Transverse colon (tissue), 4 donors: ENCODE measurements at regions not wholly inside any gene's neighbourhood (a gene's known extent, or its start where the extent isn't known, plus 50 kb on each side); places are given as distances from the start of the nearest gene placed in this dataset.

Source experiments
- DNase-seq: peaks from one replicate; pipeline ENCODE4 v3.0.0-alpha.2; 2019
- H3K27ac ChIP-seq, 4 donors: fragments of 200-600 bp; sonication (generic); 2 replicates each; pipeline ENCODE4 v1.5.1; 2016 to 2018; ENCODE audit warnings: inconsistent platforms in 4 of 4
- H3K27me3 ChIP-seq: fragments of 200-600 bp; sonication (generic); 2 replicates; pipeline ENCODE4 v1.5.1; 2017; ENCODE audit warnings: inconsistent platforms
- H3K36me3 ChIP-seq, 4 donors: fragments of 200-600 bp; sonication (generic); 2 replicates each; pipeline ENCODE4 v1.5.1; 2017 to 2019; ENCODE audit warnings: inconsistent platforms in 4 of 4
- H3K4me1 ChIP-seq, 4 donors: fragments of 200-600 bp; sonication (generic); 2 replicates each; pipeline ENCODE4 v1.5.1; 2017 to 2020; ENCODE audit warnings: inconsistent platforms in 4 of 4
- H3K4me3 ChIP-seq, 4 donors: fragments of 200-600 bp; sonication (generic); 1 replicate in 1 of 4; 2 replicates in 3 of 4; pipeline versions ENCODE4 v1.5.1 to v1.6.1; 2017 to 2019; ENCODE audit warnings: inconsistent platforms in 4 of 4
- H3K9me3 ChIP-seq, 2 donors: fragments of 200-600 bp; sonication (generic); 2 replicates each; pipeline ENCODE4 v1.5.1; 2017 to 2019; ENCODE audit warnings: inconsistent platforms in 2 of 2
- EP300 ChIP-seq: sonication (generic); formaldehyde crosslinking; IDR thresholded peaks from one replicate; pipeline ENCODE4 v1.6.1; 2017; ENCODE audit warnings: antibody characterized with exemption, low read depth
- POLR2A ChIP-seq: fragments of 450-650 bp; IDR thresholded peaks from one replicate; pipeline ENCODE4 v1.6.1; 2016; ENCODE audit warnings: antibody characterized with exemption, mild to moderate bottlenecking, moderate library complexity
- POLR2AphosphoS5 ChIP-seq, 3 donors: sonication (generic); formaldehyde crosslinking; IDR thresholded peaks; one replicate each; pipeline ENCODE4 v1.6.1; 2016; ENCODE audit warnings: antibody characterized with exemption in 3 of 3
- WGBS, 2 donors: methylation state at CpG; one replicate each; pipeline ENCODE4 v1.1.5; 2018; ENCODE audit warnings: low coverage in 1 of 2; 5-methylcytosine and 5-hydroxymethylcytosine counted together
- in situ Hi-C, 4 donors: fragments of 200-750 bp; cut with MboI; loops; one replicate each; pipeline versions ENCODE4 v1.15.0 to v1.15.1; 2017; ENCODE audit warnings: low sequenced_read_pairs in 3 of 4, low pct_ligation_motif_present in 1 of 4, low pct_unique_long_range_greater_than_20kb in 1 of 4
- intact Hi-C: fragments of 100-400 bp; cut with DNase I; formaldehyde crosslinking; loops from one replicate; pipeline ENCODE4 v1.15.1; 2023; ENCODE audit warnings: low total_unique reads
- TF ChIP-seq, protein P1 (sequence below), 5 experiments: fragments of 200-600 bp in 3 of 5; fragments of 450-650 bp in 2 of 5; sonication (generic) in 3 of 5; IDR thresholded peaks; 1 replicate in 2 of 5; 2 replicates in 3 of 5; pipeline ENCODE4 v1.5.1; 2016 to 2017; ENCODE audit warnings: antibody characterized with exemption in 5 of 5, inconsistent platforms in 3 of 5, mild to moderate bottlenecking in 2 of 5, moderate library complexity in 1 of 5

DNA sequence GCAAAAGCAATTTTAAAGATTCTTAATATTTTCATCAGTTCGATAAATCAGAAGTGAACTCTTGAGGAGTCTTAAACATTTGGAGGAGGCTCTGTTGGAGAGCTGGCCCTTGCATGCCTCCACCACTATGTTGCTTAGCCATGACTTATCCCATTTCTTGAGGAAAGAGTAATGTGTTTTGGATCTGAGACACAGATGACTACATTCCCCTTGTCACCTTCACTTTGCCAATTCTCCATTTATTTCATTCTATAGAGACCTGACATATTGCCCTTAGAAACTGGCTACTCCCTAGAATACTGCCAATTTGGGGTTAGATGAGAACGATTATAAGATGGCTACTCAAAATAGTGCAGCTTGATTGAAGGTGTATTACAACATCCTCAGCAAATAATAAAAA, 157.4 kb upstream of the TMEM260 start:
- no peaks in the 10 kb centered on the region for H3K36me3 ChIP-seq
- no peaks in the 10 kb centered on the region for H3K9me3 ChIP-seq
- no peak for TF ChIP-seq POLR2A
- TF ChIP-seq POLR2AphosphoS5 (IDR thresholded peaks at IDR 0.05): no peak
- TF ChIP-seq, protein P1, sequence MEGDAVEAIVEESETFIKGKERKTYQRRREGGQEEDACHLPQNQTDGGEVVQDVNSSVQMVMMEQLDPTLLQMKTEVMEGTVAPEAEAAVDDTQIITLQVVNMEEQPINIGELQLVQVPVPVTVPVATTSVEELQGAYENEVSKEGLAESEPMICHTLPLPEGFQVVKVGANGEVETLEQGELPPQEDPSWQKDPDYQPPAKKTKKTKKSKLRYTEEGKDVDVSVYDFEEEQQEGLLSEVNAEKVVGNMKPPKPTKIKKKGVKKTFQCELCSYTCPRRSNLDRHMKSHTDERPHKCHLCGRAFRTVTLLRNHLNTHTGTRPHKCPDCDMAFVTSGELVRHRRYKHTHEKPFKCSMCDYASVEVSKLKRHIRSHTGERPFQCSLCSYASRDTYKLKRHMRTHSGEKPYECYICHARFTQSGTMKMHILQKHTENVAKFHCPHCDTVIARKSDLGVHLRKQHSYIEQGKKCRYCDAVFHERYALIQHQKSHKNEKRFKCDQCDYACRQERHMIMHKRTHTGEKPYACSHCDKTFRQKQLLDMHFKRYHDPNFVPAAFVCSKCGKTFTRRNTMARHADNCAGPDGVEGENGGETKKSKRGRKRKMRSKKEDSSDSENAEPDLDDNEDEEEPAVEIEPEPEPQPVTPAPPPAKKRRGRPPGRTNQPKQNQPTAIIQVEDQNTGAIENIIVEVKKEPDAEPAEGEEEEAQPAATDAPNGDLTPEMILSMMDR (IDR thresholded peaks at IDR 0.05): no peak
- TF ChIP-seq EP300: no peak
- intact Hi-C loops: loop anchor here (2.0 kb wide), 1 partner anchor 691 kb away; no protein-coding TSS in a partner anchor
- DNase-seq: no peak
- in situ Hi-C loops: no loop called here
- H3K4me3 ChIP-seq: no peak overlapping the region
- peaks cover 0 to 6% (median 2%) of the 10 kb centered on the region in 4 donors for H3K4me1 ChIP-seq
- H3K27ac ChIP-seq: no peak overlapping the region
- no peaks in the 10 kb centered on the region for H3K27me3 ChIP-seq
- WGBS, 2 donors: 71 to 74% methylated on average over 2 of the region's 2 CpGs

DNA sequence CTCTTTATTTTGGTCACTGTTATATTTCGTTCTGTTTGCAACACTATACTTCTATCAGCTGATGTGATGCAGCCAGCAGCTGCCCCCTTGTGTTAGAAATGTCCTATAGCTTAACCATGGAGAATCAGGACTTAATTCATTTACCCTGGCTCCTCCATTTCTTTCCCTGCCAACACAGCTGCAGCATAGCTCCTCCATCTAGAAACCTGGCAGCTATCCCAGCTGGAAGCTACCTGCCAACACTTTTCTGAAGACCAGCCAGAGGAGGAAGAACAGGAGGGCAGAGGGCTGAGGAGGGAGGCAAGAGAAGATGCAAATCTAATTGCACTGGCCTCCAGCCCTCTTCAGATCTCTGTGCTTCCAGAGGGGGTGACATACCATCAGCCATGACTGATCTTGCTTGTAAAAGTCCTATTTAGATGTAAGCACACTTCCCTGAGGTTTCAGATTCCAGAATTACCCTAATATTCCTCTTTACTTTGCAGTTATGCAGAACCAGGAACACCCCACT, 156.8 kb upstream of the TMEM260 start:
- no peak overlapping the region for H3K27ac ChIP-seq
- H3K27me3 ChIP-seq: no peaks in the 10 kb centered on the region
- no peak overlapping the region for H3K4me3 ChIP-seq
- in situ Hi-C loops: no loop called here
- TF ChIP-seq, protein P1 (IDR thresholded peaks at IDR 0.05): peak; percentile 58 to 65 (median 59)
- no peak for TF ChIP-seq POLR2A
- peak in 1 of 3 donors; percentile 12 for TF ChIP-seq POLR2AphosphoS5 (IDR thresholded peaks at IDR 0.05)
- H3K9me3 ChIP-seq: no peaks in the 10 kb centered on the region
- intact Hi-C loops: loop anchor here (2.0 kb wide), 1 partner anchor 692 kb away; no protein-coding TSS in a partner anchor
- WGBS, 2 donors: 0 to 5% methylated on average over 1 of the region's 1 CpG
- H3K4me1 ChIP-seq: peaks cover 0 to 6% (median 2%) of the 10 kb centered on the region in 4 donors
- H3K36me3 ChIP-seq: no peaks in the 10 kb centered on the region
- DNase-seq: peak; percentile 31

DNA sequence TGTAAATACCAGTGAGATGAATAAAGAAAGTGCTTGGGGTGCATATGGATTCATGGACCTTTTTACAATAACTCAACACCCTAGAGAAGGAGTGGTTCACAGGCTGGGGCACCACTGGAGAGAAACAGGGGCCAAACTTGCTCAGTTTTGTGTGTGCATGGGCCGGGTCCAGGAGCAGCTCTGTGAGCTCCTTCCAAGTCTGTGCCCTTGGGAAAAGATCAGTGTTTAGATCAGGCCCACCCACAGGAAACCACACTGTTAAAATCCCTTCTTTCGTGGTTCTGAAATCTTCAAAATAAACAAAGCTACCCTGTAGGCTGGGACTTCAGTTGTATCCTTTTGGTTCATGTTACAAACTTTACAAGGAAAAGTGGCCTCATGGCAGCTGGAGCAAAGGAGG, 156.1 kb upstream of the TMEM260 start:
- H3K27ac ChIP-seq: no peak overlapping the region
- H3K9me3 ChIP-seq: no peaks in the 10 kb centered on the region
- WGBS, 2 donors: 56% methylated on average over 2 of the region's 2 CpGs; no CpG with 5 or more reads in 1 of the 2 donors
- DNase-seq: no peak
- in situ Hi-C loops: no loop called here
- intact Hi-C loops: loop anchor here (2.0 kb wide), 1 partner anchor 693 kb away; no protein-coding TSS in a partner anchor
- H3K36me3 ChIP-seq: no peaks in the 10 kb centered on the region
- no peak for TF ChIP-seq POLR2A
- TF ChIP-seq EP300: no peak
- TF ChIP-seq POLR2AphosphoS5 (IDR thresholded peaks at IDR 0.05): no peak
- TF ChIP-seq, protein P1 (IDR thresholded peaks at IDR 0.05): no peak
- no peak overlapping the region for H3K4me3 ChIP-seq
- no peaks in the 10 kb centered on the region for H3K27me3 ChIP-seq
- H3K4me1 ChIP-seq: peaks cover 0 to 6% (median 2%) of the 10 kb centered on the region in 4 donors

DNA sequence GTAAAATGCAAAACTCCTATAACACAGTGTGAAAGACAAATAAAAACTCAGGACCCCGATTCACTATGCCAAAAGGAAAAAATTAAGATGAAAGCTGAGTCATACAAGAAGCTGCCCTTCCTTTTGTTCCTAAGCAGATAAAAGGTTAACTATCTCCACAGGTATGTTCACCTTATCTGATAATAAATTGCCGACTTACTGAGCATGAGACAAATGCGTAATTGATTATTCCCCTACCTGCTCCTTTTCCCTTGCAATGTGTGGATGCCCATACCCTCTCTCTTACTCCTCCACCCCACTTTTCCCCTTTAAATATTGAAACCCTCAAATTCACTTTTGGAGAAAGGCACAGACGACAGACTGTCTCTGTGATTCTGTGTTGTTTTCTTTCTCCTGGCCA, 148.6 kb upstream of the TMEM260 start:
- Histone ChIP-seq H3K27ac (no peak overlapping the region), H3K36me3 (no peaks in the 10 kb centered on the region), H3K4me3 (no peak overlapping the region), H3K27me3 (peaks cover 5% of the 10 kb centered on the region), H3K9me3 (no peaks in the 10 kb centered on the region), H3K4me1 (no peaks in the 10 kb centered on the region)
- TF ChIP-seq POLR2A (no peak), POLR2AphosphoS5 (IDR thresholded peaks at IDR 0.05) (no peak), EP300 (no peak)
- TF ChIP-seq, protein P1 (IDR thresholded peaks at IDR 0.05): no peak
- DNase-seq: no peak
- intact Hi-C loops (loop anchor here (1.0 kb wide), 1 partner anchor 28 kb away; no protein-coding TSS in a partner anchor), in situ Hi-C loops (no loop called here)
- WGBS, 2 donors: 66 to 68% methylated on average over 4 of the region's 4 CpGs
